ENCODE measurements at regions not wholly inside any gene's neighbourhood (a gene's known extent, or its start where the extent isn't known, plus 50 kb on each side); places are given as distances from the start of the nearest gene placed in this dataset.

- Histone ChIP-seq H3K4me1 (ENCODE audit: control insufficient read depth, insufficient read depth, low read length) (peaks cover 5% of the 10 kb centered on the region; the same call in 1 of the 2 replicates), H3K4me3 (ENCODE audit: low read depth, low read length) (no peak overlapping the region), H3K36me3 (ENCODE audit: control insufficient read depth in 2 of 2, insufficient read depth in 1 of 2, low read length in 2 of 2) (no peaks in the 10 kb centered on the region), H3K27ac (ENCODE audit: extremely low read depth, low read depth, low read length) (no peak overlapping the region), H3K9me3 (ENCODE audit: control insufficient read depth, insufficient read depth, low read depth, low read length) (no peaks in the 10 kb centered on the region)
- POLR2A ChIA-PET: interaction anchor here (0.6 kb wide), 1 partner anchor 11 kb away, joined by 3 read pairs; no protein-coding TSS in a partner anchor
- TF ChIP-seq ZFP3 (tag by site-specific recombination; IDR thresholded peaks at IDR 0.05; ENCODE audit: low read depth) (peak; percentile 51; the same call in 1 of the 2 replicates), ZNF169 (tag by site-specific recombination; IDR thresholded peaks at IDR 0.05) (no peak)
- CTCF ChIA-PET: no interaction called here
These were observed 211.0 kb downstream of the ENC1 start for GRCh38 chr5:74429495-74429894.

GRCh38 chr5:74428876-74429275 lies 211.7 kb downstream of the ENC1 start:
- POLR2A ChIA-PET: no interaction called here
- no peaks in the 10 kb centered on the region for H3K9me3 ChIP-seq (ENCODE audit: control insufficient read depth, insufficient read depth, low read depth, low read length)
- no peak overlapping the region for H3K4me3 ChIP-seq (ENCODE audit: low read depth, low read length)
- H3K4me1 ChIP-seq (ENCODE audit: control insufficient read depth, insufficient read depth, low read length): peaks cover 1% of the 10 kb centered on the region; the same call in 1 of the 2 replicates
- H3K27ac ChIP-seq (ENCODE audit: extremely low read depth, low read depth, low read length): no peak overlapping the region
- H3K36me3 ChIP-seq (ENCODE audit: control insufficient read depth in 2 of 2, insufficient read depth in 1 of 2, low read length in 2 of 2): no peaks in the 10 kb centered on the region
- CTCF ChIA-PET: interaction anchor here (0.7 kb wide), 1 partner anchor 11 kb away, joined by 3 read pairs; no protein-coding TSS in a partner anchor
- TF ChIP-seq ZBTB26 (tag by site-specific recombination; optimal IDR thresholded peaks at IDR 0.05) (no peak), ZBTB1 (tag by site-specific recombination; IDR thresholded peaks at IDR 0.05) (no peak), ZNF501 (tag by site-specific recombination; IDR thresholded peaks at IDR 0.05) (no peak), YY1 (tag by site-specific recombination; IDR thresholded peaks at IDR 0.05) (no peak), ZFP3 (tag by site-specific recombination; IDR thresholded peaks at IDR 0.05; ENCODE audit: low read depth) (no peak), ZNF184 (tag by site-specific recombination; IDR thresholded peaks at IDR 0.05) (no peak), ZNF174 (tag by site-specific recombination; IDR thresholded peaks at IDR 0.05) (no peak), ZNF354C (tag by site-specific recombination; IDR thresholded peaks at IDR 0.05; ENCODE audit: borderline replicate concordance, low read depth) (no peak), TSHZ1 (tag by site-specific recombination; IDR thresholded peaks at IDR 0.05; ENCODE audit: borderline replicate concordance) (no peak), KLF16 (tag by site-specific recombination; IDR thresholded peaks at IDR 0.05) (no peak), ZNF155 (tag by site-specific recombination; IDR thresholded peaks at IDR 0.05) (no peak), ZNF366 (tag by site-specific recombination; conservative IDR thresholded peaks at IDR 0.05) (no peak), ZNF544 (tag by site-specific recombination; IDR thresholded peaks at IDR 0.05) (no peak)

- no peaks in the 10 kb centered on the region for H3K36me3 ChIP-seq (ENCODE audit: control insufficient read depth in 2 of 2, insufficient read depth in 1 of 2, low read length in 2 of 2)
- POLR2A ChIA-PET: no interaction called here
- H3K4me1 ChIP-seq (ENCODE audit: control insufficient read depth, insufficient read depth, low read length): no peaks in the 10 kb centered on the region; the same call in 1 of the 2 replicates
- H3K9me3 ChIP-seq (ENCODE audit: control insufficient read depth, insufficient read depth, low read depth, low read length): no peaks in the 10 kb centered on the region
- TF ChIP-seq ZNF677 (tag by site-specific recombination; IDR thresholded peaks at IDR 0.05): peak; percentile 90
- TF ChIP-seq REPIN1 (tag by site-specific recombination; IDR thresholded peaks at IDR 0.05; ENCODE audit: low read depth): no peak
- TF ChIP-seq SETDB1 (IDR thresholded peaks at IDR 0.05; ENCODE audit: insufficient read length, low read length): no peak
- no peak for TF ChIP-seq FEZF1 (tag by site-specific recombination; IDR thresholded peaks at IDR 0.05)
- no peak for TF ChIP-seq HOXA7 (CRISPR knock-in tag; IDR thresholded peaks at IDR 0.05; ENCODE audit: borderline replicate concordance)
- no peak overlapping the region for H3K27ac ChIP-seq (ENCODE audit: extremely low read depth, low read depth, low read length)
- H3K4me3 ChIP-seq (ENCODE audit: low read depth, low read length): no peak overlapping the region
- CTCF ChIA-PET: no interaction called here
These were observed 212.3 kb downstream of the ENC1 start for GRCh38 chr5:74428275-74428674.

Data from HEK293 (cell line).